GM21367 (cell line): ENCODE measurements at regions not wholly inside any gene's neighbourhood (a gene's known extent, or its start where the extent isn't known, plus 50 kb on each side); places are given as distances from the start of the nearest gene placed in this dataset.
"Not testable (repeated sequence)": the region's sequence is repeated elsewhere in the genome, so short reads cannot be mapped to it uniquely, and the experiment has no call there.

Source experiments
- ATAC-seq: cut with Tn5 transposase; IDR thresholded peaks from one replicate; pipeline ENCODE4 v1.9.1; 2021; ENCODE audit not compliant: unreplicated experiment

DNA sequence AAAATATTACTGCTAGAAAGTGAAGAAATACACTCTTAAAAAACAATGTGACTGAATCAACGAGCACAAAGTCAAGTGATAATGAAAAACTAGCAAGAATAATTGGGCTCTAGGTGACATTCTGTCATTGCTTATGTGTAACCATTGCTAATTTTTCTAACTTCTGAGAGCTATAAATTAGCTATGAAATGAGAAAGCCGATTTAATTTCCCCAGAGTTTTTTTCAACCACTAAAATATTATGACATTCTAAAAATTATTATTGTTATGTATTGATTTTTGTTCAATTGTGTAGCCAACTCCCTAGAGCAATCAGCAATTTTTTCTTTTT, 458.6 kb upstream of the ATXN8OS start:
- no peak for ATAC-seq

DNA sequence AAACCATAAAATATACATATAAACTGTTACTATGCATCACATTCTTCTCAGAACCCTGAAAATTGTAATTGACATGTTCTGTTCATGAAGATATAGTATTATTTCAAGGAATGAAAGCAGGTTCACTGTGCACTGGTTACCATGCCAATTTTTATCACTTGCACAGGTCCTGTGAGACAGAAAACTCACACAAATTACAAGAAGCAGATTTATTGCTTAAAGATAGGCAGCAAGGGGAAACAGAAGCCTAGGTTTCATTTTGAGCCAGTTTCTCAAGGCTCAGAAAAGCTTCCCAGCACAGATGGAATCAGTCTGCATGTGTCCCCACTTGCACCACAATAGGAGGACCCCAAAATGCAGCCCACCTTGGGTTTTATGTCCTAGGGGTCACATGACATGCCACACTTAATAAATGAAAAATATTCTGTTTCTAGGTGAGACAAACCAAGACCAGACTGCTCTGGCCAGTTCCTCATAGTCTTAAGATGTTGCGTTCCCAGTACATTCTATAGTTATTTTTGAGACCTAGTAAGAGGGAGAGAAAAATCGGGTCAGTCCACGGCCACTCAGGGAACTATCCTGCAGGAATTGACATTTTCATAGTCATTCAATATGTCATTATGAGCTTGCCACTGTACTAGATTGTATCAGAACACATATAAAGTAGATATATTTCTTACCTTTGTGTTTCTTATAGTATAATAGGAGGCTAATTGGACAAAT, 459.1 kb upstream of the ATXN8OS start:
- no peak for ATAC-seq

DNA sequence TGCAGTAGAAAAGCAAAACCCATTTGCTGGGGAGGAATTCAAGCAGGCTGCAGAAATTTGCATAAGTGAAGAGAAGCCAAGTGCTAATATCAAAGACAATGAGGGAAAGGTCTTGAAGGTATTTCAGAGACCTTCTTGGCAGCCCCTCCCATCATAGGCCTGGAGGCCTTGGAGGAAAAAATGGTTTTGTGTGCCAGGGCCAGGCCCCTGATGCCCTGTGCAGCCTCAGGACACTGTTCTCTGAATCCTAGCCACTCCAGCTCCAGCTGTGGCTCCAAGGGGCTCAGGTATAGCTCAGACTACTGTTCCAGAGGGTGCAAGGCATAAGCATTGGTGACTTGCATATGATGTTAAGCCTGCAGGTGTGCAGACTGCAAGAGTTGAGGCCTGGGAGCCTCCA, 463.2 kb upstream of the ATXN8OS start:
- no peak for ATAC-seq

DNA sequence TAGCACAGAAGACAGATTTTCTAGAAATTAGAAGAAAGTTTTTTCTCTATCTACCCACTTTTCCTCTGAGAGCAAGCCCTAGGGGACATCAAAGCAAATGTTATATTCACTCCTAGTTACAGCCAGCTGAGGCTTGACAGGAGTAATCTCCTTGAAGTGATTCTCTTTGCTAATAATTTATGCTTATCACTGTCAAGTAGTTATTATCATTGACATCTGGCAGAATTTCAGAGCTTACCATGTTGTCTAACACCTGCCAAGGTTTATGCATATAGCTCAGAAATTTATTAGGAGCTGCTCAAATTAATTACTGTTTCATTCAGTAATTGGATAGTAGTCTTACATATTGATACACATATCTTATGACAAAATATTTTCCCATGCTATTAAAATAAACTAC, 465.9 kb upstream of the ATXN8OS start:
- ATAC-seq = no peak

DNA sequence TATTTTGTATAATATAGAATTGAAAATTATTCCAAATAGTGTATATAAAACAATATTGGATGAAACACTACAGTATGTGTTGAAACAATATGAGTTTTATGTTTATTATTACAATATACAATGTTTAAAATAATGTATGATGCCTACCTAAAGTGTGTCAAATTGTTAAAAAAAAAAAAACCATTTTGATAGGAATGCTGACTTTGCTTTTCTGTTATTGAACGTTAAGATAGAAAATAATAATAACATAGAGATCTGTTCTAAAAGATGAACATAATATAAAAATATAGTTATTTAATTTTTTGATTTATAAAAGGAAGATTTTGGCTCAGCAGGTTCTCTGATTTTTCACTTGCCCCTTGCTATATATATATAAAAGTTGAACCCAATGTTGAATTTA, 474.6 kb upstream of the ATXN8OS start:
- ATAC-seq = no peak

DNA sequence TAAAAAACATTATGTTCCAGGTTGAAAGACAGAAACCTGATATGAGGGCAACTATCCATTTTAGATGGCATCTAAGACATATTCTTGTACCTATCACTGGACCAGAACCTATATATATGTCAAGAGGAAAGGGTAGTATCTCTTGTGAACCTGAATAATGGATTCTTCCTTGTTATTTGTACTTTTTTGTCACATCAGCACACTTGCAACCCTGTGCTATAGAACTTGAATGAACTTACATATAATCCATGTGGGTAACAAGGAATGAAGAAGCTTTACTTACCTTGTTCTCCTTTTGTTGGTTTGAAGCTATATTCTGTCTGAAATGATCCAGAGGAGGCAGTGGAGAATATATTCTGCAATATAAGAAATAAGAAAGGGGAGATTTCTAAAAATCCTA, 483.7 kb upstream of the ATXN8OS start:
- ATAC-seq = no peak

DNA sequence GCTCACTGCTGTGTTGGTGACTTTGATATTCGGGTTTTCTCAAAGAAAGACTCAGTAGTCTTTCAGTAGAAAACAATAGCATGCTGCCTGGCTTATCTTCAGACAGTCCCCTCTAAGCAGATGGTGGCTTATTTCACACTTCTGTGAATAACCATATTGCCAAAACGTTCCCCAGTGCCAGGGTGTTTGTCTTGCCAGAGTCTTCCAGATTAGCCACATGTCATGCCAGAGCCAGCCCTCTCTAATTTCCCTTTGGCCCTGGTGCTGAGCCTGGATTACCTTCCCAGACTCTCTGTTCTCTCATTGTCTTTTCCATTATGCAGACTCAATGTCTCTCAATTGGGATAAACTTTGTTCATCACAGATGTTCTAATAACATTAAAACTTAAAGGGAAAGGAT, 488.0 kb upstream of the ATXN8OS start:
- no peak for ATAC-seq

DNA sequence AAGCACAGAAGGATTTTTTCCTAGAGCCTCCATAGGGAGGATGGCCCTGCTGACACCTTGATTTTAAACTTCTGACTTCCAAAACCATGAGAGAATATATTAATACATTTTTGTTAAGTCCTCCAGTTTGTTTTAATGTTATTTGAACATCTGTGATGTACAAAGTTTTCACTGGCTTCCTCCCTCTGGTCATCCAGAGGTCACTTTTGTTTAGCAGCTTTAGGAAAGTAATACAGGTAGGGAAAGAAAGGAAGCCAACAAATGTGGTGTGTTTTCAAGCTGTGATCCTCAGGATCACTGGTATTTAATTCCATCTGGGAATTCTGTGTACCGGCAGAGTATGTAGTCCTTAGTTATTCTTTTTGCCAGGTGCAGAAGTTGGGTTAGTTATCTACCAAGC, 488.8 kb upstream of the ATXN8OS start:
- no peak for ATAC-seq

DNA sequence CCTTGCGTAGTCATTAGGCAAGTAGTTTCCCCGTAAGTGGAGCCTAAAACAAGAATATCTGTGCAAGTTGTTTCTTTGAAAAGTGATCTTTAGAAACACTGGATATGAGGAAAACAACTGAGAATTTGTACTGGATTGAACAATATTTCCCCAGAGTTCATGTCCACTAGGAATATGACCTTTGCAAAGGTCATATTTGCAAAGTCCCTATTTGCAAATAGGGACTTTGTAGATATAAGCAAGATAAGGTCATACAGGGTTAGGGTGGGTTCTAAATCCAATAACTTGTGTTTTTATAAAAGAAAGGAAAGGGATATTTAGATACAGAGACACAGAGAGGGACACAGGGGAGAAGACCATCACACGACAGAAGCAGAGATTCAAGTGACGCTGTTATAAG, 489.2 kb upstream of the ATXN8OS start:
- ATAC-seq = no peak

DNA sequence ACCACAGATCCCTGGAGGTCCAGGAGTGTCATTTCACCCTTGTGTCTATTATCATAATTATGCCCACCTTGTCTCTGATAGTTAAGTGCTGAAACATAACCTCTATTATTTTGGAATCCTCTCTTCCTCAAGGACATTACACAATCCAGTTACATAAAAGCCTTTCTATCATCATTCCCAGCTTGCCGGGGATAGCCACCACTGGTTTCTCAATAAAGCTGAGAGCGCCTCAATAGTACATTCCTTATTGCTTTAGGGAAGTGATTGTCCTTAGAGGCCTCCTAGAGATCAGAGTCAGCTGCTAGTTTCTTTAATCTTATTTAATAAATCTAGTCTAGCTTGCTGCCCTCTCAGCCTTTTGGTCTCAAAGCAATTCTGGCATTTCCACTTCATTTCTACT, 490.0 kb upstream of the ATXN8OS start:
- ATAC-seq = no peak

DNA sequence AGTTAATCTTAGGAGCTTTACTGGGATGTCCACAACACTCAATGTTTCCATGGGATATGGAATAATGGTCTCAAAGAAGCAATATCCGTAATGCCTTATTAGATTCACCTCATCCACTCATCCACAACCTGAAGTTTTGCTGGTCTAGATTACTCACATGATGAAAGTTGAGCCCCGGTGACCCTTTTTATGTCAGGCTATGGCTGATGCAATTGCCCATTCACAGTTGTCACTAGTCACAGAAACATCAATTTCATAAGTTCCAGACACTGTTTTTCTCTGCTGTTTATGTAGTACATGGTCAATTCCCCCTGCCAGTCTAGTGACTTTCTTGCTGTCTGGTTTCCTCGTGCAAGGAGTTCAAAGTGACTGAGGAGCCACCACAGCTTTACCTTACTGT, 491.2 kb upstream of the ATXN8OS start:
- ATAC-seq = no peak

DNA sequence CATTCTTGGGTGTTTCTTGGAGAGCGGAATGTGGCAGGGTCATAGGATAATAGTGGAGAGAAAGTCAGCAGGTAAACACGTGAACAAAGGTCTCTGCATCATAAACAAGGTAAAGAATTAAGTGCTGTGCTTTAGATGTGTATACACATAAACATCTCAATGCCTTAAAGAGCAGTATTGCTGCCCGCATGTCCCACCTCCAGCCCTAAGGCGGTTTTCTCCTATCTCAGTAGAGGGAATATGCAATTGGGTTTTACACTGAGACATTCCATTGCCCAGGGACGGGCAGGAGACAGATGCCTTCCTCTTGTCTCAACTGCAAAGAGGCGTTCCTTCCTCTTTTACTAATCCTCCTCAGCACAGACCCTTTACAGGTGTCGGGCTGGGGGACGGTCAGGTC, 492.6 kb upstream of the ATXN8OS start:
- ATAC-seq = not testable (repeated sequence)

DNA sequence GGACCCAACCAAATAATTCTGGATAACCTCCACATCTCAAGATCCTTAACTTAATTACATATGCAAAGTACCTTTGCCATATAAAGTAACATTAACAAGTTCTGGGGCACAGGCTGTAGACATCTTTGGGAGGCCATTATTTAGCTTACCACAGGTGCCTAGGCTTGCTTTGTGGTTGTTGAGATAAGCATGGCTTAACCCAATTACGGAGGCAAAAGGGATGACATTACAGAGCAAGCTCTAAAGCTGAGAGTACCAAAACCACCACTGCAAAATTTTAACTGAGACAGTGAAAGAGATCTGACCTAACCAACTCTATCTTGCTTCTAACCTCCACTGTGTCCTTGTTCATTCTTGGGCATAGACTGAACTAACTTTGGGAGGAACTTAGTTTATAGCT, 502.9 kb upstream of the ATXN8OS start:
- no peak for ATAC-seq

DNA sequence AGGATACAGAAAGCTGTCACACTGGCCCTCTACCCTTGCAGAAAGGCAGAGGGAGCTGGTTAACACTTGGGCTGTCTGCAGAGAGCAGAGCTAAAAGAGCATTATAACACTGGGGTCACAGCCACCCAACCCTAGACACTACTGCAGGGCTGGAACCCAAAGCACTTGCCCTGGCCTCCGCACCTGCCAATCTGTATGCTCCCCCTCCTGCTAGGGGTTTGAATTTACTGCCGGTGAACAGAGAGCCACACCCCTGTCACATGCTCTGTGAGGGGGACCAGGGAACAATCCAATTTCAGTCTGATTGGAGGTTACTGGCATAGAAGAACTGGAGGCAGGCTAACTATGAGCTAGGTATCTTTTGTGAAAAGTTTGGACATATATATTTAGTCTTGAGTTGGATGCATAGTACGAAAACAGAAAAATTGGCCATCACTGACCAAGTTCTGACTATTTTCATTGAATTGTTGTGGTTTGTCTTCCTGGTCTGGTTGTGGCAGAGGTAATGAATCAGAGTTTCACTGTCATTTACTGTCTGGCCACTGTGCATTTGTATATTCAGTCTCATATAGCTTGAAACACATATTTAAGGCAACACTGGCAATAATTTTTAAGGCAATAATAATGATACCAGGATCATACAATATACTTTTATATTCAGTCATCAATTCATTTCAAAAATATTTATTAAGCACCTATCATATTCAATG, 504.3 kb upstream of the ATXN8OS start:
- ATAC-seq = no peak

DNA sequence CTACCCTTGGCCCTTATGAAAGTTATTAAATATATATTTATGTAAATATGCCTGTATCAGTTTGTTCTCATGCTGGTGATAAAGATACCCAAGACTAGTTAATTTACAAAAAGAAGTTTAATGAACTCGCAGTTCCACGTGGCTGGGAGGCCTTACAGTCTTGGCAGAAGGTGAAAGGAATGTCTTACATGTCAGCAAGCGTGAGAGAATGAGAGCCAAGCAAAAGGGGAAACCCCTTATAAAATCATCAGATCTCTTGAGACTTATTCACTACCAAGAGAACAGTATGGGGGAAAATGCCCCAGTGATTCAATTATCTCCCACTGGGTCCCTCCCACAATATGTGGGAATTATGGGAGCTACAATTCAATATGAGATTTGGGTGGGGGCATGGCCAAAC, 506.0 kb upstream of the ATXN8OS start:
- no peak for ATAC-seq

DNA sequence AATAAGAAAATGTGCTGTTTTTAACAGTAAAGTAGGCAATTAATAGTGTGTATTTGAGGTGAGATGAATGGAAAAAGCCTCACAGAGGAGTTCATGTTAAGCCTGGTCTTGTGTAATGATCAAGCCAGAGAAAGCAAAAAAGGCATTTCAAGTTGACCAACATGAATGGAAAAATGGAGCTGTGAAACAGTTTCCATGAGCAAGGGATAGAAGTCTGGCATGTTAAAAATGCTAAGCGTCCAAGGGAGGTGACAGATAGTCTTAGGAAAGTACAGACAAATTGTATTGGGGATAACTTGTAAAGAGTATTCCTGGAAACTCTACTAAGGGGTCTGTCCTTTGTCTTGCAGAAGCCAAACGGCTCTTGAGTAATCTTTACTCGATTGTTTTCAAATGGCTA, 506.8 kb upstream of the ATXN8OS start:
- no peak for ATAC-seq

DNA sequence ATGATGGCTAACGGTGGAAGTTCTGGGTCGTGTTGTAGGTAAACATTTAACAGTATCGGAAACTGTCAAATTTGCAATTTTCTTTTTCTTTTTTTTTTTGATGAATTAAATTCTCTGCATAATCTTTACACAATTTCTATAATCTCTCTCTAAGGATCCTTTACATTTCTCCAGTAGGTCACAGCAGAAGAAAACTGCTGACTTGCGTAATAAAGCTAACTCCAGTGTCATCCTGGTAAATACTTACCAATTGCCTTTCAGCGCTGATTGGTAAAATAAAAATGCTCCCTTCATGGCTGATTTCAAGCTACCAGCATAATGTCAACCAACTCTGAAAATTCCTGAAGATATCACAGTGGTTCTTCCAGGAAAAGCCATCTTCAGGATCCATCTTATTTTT, 510.5 kb upstream of the ATXN8OS start:
- ATAC-seq = no peak

DNA sequence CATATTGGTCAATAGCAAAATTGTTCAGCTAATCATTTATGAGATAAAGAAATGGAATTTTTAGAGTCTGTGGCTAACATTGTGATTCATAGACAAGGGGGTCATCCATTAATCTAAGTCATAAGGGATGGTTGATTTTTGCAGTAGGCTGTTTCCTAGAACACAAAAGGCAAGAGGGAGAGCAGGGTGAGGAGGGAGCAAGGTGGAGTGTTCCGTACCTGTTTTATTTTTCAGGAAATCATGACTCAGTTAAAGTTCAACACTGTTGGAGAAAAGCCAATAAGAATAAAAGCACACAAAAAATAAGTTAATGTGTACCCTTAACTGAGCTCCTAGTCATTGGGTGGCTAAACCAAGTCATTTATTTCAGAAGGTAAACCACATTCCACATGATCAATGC, 512.4 kb upstream of the ATXN8OS start:
- ATAC-seq = no peak

DNA sequence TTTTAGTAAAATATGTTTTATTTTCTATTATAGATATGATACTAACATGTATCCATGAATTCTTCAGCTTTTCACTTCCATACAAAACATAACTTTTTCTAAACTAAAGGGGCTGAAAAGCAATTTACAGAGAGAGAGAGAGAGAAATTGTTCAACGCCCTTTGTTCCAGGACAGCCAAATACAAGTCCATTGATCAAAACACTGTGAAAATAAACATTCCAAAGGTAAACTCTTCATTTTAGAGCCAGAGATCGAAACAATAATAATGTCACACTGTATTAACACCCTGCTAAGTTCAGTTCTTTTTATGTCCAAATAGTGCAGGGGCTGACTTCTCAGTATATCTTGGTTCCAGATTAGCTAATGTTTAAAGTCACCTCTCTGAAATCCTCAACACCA, 516.2 kb upstream of the ATXN8OS start:
- ATAC-seq = no peak

DNA sequence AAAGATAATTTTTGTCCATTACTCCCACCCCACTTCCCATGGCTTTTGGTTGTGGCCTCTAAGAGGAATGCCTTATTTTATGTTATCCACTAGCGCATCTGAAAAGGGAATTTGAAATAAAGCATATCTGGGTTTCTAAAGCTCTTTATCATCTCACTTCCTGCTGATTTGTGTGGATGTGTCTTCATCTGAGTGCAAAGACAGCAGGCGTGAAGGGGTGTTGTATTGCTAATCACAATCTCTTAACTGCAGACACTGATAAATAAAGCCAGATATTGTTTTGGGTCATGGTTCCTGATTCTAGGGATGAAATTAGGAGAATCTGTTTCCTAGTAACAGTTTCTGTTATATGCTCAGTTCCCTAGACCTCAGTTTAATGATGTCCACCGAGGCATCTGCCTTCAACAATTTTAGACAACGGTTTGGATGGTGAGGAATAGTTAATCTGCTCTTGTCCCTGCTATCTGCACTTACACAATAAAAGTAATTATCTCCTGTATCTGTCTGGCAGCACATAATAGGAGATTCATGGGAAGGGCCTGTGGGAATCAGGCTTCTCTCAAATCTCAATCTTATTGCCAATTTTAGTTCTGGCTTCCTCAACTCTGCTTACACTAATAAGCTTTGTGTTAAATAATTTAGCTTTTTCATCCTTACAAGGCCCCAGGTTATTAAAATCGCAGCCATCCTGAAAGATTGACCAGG, 517.9 kb upstream of the ATXN8OS start:
- ATAC-seq = no peak

DNA sequence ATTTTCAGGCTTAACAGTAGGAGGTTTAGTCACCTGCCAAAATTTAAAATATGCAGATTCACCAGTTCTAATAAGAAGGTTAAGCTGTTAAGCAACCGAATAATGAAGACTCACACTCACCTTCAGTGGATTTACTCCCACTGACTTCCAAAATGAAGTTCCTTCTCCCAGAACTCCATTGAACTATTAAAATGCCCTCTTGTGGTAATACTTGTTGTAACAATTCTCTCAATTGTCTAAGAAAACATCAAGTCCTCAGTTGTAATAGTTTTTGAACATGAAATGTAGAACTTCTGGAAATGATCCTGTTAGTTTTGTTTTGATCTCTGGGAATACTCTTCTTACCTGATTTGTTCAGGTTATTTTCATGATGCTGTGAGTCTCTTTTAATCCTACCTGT, 522.0 kb upstream of the ATXN8OS start:
- no peak for ATAC-seq

DNA sequence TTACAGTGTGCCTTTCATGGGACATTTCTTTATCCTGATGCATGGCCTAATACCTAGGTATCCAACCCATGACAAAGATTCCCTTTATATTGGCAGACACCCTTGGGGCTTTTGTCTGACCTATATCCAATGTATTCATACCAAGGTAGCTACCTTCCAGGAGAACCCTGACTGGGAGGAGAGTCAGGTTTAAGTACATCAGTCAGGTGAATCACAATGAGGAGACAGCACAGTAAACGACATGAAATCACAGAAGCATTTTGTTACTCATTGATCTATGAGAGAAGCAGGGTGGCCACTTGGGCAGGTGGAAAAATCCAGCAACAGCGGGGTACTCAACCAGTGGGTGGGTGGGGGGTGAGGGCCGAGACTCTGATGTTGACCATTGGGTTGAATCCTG, 527.4 kb upstream of the ATXN8OS start:
- no peak for ATAC-seq
